ENCODE measurements at regions not wholly inside any gene's neighbourhood (a gene's known extent, or its start where the extent isn't known, plus 50 kb on each side); places are given as distances from the start of the nearest gene placed in this dataset.

DNA sequence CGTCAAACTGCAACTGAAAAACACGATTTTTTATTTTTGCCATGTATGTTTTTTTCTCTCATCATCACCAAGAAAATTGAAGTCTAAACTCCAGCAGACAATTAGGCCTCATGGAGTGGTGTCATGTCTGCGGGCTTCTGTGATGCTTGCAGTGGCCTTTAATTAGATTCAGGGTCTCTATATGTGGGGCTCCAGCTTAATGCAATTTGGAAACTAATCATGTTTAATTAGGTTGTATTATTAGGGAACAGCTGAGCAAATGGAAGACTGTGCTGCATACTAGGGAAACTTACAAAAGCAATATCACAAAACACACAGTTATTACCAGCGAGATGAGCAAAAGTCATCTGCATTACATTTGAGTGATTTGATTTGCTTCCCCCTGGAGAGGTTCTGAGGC, 132.9 kb upstream of the PMEPA1 start:
- TF ChIP-seq, protein P1, sequence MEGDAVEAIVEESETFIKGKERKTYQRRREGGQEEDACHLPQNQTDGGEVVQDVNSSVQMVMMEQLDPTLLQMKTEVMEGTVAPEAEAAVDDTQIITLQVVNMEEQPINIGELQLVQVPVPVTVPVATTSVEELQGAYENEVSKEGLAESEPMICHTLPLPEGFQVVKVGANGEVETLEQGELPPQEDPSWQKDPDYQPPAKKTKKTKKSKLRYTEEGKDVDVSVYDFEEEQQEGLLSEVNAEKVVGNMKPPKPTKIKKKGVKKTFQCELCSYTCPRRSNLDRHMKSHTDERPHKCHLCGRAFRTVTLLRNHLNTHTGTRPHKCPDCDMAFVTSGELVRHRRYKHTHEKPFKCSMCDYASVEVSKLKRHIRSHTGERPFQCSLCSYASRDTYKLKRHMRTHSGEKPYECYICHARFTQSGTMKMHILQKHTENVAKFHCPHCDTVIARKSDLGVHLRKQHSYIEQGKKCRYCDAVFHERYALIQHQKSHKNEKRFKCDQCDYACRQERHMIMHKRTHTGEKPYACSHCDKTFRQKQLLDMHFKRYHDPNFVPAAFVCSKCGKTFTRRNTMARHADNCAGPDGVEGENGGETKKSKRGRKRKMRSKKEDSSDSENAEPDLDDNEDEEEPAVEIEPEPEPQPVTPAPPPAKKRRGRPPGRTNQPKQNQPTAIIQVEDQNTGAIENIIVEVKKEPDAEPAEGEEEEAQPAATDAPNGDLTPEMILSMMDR (IDR thresholded peaks at IDR 0.05) = no peak
- no peak for TF ChIP-seq POLR2A (IDR thresholded peaks at IDR 0.05)

Data from uterus (tissue), 2 donors.